SK-N-SH (cell line): ENCODE measurements at regions not wholly inside any gene's neighbourhood (a gene's known extent, or its start where the extent isn't known, plus 50 kb on each side); places are given as distances from the start of the nearest gene placed in this dataset.
"Not testable (repeated sequence)": the region's sequence is repeated elsewhere in the genome, so short reads cannot be mapped to it uniquely, and the experiment has no call there.

ENCODE experiments used
- JUND ChIP-seq: IDR thresholded peaks from 2 replicates; pipeline ENCODE4 v1.4.0; 2012
- TF ChIP-seq, protein P1 (sequence below): IDR thresholded peaks from 2 replicates; pipeline ENCODE4 v1.6.1; 2012; ENCODE audit warnings: mild to moderate bottlenecking, low read depth, low read length, moderate library complexity

DNA sequence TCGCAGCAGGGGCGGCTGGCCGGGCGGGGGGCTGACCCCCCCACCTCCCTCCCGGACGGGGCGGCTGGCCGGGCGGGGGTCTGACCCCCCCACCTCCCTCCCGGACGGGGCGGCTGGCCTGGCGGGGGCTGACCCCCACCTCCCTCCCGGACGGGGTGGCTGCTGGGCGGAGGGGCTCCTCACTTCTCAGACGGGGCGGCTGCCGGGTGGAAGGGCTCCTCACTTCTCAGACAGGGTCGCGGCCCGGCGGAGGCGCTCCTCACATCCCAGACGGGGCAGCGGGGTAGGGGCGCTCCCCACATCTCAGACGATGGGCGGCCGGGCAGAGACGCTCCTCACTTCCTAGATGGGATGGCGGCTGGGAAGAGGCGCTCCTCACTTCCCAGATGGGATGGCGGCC lies 260.2 kb upstream of the PTCHD4 start:
- not testable (repeated sequence) for TF ChIP-seq JUND
- TF ChIP-seq, protein P1, sequence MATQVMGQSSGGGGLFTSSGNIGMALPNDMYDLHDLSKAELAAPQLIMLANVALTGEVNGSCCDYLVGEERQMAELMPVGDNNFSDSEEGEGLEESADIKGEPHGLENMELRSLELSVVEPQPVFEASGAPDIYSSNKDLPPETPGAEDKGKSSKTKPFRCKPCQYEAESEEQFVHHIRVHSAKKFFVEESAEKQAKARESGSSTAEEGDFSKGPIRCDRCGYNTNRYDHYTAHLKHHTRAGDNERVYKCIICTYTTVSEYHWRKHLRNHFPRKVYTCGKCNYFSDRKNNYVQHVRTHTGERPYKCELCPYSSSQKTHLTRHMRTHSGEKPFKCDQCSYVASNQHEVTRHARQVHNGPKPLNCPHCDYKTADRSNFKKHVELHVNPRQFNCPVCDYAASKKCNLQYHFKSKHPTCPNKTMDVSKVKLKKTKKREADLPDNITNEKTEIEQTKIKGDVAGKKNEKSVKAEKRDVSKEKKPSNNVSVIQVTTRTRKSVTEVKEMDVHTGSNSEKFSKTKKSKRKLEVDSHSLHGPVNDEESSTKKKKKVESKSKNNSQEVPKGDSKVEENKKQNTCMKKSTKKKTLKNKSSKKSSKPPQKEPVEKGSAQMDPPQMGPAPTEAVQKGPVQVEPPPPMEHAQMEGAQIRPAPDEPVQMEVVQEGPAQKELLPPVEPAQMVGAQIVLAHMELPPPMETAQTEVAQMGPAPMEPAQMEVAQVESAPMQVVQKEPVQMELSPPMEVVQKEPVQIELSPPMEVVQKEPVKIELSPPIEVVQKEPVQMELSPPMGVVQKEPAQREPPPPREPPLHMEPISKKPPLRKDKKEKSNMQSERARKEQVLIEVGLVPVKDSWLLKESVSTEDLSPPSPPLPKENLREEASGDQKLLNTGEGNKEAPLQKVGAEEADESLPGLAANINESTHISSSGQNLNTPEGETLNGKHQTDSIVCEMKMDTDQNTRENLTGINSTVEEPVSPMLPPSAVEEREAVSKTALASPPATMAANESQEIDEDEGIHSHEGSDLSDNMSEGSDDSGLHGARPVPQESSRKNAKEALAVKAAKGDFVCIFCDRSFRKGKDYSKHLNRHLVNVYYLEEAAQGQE = not testable (repeated sequence)
